CD4-positive, alpha-beta T cell treated with Interleukin-4 for 1 hour (primary cell): ENCODE measurements at regions not wholly inside any gene's neighbourhood (a gene's known extent, or its start where the extent isn't known, plus 50 kb on each side); places are given as distances from the start of the nearest gene placed in this dataset.

Experiments
- DNase-seq, 2 donors: peaks; one replicate each; pipeline ENCODE4 v3.0.0-alpha.2; 2020 to 2022

- no peak for DNase-seq
Observed at GRCh38 chr7:46525876-46526275, 604.8 kb upstream of the IGFBP3 start.

GRCh38 chr7:46524350-46524749 is 603.3 kb upstream of the IGFBP3 start:
- DNase-seq, result no peak

DNA sequence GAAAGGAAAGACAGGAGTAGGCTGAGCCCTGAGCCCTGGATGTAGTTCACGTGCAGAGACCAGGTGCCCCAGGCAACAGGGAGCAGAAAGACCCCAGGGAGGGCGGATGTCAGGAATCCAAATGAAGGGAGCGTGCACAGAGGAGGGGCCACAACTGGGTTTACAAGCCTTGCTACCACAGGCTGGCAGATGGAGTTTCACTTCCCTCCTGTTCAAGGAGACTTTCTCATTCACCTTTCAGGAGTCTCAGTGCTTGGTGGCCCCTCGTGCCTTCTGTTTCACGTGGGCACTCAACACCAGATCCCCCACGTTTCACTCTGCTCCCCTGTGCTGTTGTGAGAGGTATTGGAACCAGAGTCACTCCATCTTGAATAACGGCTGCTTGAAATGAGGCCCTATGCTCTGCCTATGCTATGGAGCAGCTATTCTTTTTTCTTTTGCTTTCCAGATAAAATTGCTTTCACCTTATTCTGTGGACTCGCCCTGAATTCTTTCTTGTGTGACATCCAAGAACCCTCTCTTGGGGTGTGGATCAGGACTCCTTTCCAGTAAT is 601.4 kb upstream of the IGFBP3 start:
- no peak for DNase-seq

DNA sequence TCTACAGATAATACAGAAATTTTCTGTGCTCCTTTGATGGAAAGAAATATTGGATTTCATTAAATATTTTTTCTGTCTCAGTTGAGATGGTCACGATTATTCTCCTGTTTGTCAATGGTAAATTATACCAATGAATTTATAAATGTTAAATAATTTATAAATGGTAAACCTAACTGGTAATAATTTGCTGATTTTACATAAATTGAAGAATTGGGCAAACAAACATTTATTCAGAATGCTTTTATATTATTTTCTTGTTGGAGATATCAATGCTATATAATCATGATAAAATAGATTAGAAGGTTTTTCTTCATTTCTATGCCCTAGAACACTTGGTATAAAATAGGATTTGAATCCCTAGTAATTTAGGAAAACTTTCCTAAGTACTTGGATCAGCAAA is 597.6 kb upstream of the IGFBP3 start:
- no peak for DNase-seq

DNA sequence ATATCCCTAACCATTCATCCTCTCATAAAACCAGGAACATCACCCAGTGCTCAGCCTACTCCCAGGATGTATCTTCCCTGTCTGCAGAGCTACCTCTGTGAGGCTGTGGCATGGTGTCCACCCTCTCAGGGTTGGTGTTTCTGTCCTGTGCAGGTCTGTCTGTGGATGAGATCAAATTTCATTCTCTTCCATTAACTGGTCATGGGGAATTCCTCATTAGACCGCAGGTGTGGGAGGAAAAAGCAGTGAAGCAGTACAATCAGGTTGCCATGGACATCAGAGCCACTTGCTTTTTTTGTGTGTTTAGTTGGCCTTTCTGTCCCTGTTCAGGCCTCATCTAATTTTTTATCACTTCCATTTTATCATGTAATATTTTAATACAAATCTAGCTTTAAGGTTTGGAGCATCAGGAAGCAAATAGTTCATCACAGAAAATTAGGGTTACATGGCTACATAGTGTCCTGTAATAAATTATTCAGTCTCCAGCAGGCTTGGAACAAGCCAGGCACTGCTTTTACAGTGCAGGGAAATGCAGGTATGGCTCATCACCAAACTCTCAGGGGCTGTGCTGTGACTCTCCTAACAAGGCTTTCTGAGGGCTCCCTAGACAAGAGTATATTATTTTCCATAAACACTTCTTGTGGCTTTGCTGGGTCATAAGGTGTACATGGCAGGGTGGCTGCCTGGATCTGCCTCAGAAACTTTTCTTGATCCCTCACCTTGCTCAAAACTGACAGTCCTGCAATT is 594.9 kb upstream of the IGFBP3 start:
- DNase-seq, result no peak

GRCh38 chr7:46513447-46513848 is 592.4 kb upstream of the IGFBP3 start:
- no peak for DNase-seq

DNA sequence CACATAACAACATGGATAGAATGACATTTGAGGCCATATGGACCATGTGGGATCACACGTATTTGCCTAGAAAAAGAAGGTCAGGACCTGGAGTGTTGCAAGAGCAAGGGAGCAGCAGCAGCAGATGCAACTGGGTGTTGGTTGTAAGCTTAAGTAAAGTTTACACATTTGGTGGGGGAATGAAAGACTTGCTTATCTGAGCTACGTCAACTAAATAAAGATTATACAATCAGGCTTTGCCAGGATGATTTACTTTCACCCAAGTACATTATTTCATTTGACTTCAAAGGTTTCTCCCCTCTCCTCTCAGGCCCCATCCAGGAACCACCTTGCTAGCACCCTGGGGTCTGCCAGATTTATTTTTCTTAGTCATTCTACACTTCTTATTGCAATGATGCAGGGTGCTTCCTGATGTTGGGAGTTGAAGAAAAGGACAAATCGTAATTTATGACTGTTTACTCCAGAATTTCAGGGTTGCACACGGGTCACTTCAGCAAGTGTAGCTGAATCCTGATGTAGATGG is 591.9 kb upstream of the IGFBP3 start:
- DNase-seq, result no peak

GRCh38 chr7:46511442-46512215 is 590.6 kb upstream of the IGFBP3 start:
- DNase-seq, result no peak

- no peak for DNase-seq
Observed at GRCh38 chr7:46508583-46508982, 587.5 kb upstream of the IGFBP3 start.

- DNase-seq, result no peak
Observed at GRCh38 chr7:46507560-46507959, 586.5 kb upstream of the IGFBP3 start.

GRCh38 chr7:46494441-46494840 is 573.4 kb upstream of the IGFBP3 start:
- DNase-seq, result no peak

- no peak for DNase-seq
Observed at GRCh38 chr7:46494028-46494427, 573.0 kb upstream of the IGFBP3 start.

GRCh38 chr7:46493196-46493595 is 572.1 kb upstream of the IGFBP3 start:
- DNase-seq, result no peak

DNA sequence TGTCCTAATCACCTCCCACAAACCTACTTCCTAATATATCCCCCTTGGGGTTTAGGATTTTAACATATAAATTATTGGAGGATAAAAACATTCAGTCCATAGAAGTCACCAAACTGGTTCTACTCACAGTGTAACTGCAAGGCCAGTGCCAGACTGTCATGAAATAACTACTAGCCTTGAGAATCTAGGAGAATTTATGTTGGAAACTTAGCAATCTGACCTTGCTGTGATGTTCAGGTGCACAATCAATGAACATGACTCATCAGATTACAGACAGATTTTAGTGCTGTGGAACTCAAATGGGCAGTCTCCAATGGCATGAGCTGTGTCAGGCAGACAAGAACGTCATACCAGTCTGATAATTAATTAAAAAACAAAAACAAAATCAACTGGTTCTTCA is 571.4 kb upstream of the IGFBP3 start:
- DNase-seq, result no peak

DNA sequence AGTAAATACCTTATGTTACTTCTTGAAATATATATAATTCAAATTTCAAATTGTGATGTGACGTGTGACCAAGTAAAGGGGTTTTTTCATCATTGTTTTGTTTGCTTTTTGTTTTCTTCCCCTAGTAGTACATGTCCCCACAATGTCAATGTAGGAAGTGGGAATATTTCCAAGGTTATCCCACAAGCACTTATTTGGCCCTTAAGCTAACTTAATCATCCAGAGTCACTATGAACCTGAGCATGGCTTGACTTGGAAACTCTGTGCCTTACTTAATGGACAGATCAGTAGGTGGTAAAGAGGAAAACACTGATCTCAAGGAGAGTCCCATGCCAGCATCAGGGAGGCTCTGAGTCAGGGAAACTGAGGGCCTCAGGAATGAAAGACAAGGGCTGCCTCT is 569.3 kb upstream of the IGFBP3 start:
- no peak for DNase-seq

DNA sequence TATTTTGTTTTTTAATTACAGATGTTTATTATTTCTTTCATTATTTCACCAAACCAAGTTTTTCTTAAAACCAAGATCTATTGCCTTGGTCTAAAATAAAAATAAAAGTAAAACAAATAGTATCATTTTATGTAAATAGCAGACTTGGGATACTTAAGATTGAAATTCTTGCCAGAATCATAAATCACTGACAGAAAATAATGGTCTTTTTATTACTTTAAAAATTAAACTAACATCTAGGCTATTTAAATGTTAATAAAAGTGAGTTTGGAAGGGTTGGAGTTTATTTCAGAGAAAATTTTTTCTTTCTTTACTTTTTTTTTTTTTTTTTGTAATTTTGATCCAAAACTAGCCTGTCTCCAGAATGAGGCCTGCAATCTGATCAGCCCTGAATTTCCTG is 568.0 kb upstream of the IGFBP3 start:
- DNase-seq, result no peak

GRCh38 chr7:46488607-46489006 is 567.5 kb upstream of the IGFBP3 start:
- DNase-seq, result no peak

GRCh38 chr7:46486256-46487206 is 565.5 kb upstream of the IGFBP3 start:
- no peak for DNase-seq

GRCh38 chr7:46485481-46486065 is 564.5 kb upstream of the IGFBP3 start:
- DNase-seq, result no peak

DNA sequence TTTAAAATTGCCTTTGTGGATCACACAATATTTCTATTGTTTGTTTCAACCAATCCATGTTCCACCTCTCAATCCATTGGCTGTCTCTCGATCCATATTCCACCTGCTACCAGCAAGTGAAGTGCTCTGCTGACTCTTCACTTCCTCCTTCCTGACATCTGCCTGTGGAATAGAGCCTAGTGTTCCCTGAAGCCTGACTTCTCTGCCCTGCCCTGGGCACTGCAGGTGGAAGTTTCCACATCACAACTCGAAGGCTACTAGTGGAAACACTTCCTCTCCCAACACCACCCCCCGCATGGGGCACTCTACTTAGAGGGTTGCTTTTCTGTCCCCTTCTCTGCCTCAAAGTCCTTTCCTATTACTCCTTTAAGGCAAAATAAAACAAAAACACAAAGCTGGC is 563.8 kb upstream of the IGFBP3 start:
- no peak for DNase-seq

GRCh38 chr7:46480619-46481018 is 559.5 kb upstream of the IGFBP3 start:
- DNase-seq, result no peak

DNA sequence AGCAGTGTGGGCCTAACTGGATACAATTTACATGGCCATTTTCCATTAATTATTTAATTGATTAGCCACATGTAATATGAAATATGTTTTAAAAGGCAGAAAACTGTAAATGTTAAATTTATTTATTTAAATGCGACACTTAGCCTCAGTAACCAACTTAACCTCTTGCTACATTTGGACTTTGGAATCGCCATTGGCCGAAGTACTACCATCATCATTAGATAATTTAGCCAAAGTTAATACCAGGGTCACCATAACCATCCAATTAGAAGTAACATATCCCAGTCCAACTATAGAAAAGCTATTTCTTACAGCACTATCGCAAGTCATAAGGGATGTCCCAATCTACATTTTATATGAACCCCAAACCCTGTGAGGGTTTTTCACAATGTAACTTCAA is 558.6 kb upstream of the IGFBP3 start:
- DNase-seq, result no peak
